Ishikawa (cell line): ENCODE measurements at regions not wholly inside any gene's neighbourhood (a gene's known extent, or its start where the extent isn't known, plus 50 kb on each side); places are given as distances from the start of the nearest gene placed in this dataset.

Experiments
- CEBPB ChIP-seq: IDR thresholded peaks from 2 replicates; pipeline ENCODE4 v1.6.1; 2012
- CREB1 ChIP-seq: IDR thresholded peaks from 2 replicates; pipeline ENCODE4 v1.6.1; 2012; ENCODE audit warnings: low read depth
- EGR1 ChIP-seq: IDR thresholded peaks from 2 replicates; pipeline ENCODE4 v1.6.1; 2012
- EP300 ChIP-seq: IDR thresholded peaks from 2 replicates; pipeline ENCODE4 v1.6.1; 2012; ENCODE audit warnings: borderline replicate concordance
- FOXM1 ChIP-seq: IDR thresholded peaks from 2 replicates; pipeline ENCODE4 v1.6.1; 2012; ENCODE audit warnings: low read depth, borderline replicate concordance
- NFIC ChIP-seq: IDR thresholded peaks from 2 replicates; pipeline ENCODE4 v1.6.1; 2012
- TAF1 ChIP-seq: IDR thresholded peaks from 2 replicates; pipeline ENCODE4 v1.6.1; 2012; ENCODE audit warnings: low read depth, mild to moderate bottlenecking
- TCF12 ChIP-seq: IDR thresholded peaks from 2 replicates; pipeline ENCODE4 v1.6.1; 2012; ENCODE audit warnings: low read depth
- TEAD4 ChIP-seq: IDR thresholded peaks from 2 replicates; pipeline ENCODE4 v1.6.1; 2012
- USF1 ChIP-seq: IDR thresholded peaks from 2 replicates; pipeline ENCODE4 v1.6.1; 2012
- YY1 ChIP-seq: IDR thresholded peaks from 2 replicates; pipeline ENCODE4 v1.6.1; 2012; ENCODE audit warnings: low read depth
- TF ChIP-seq, protein P1 (sequence below): IDR thresholded peaks from 2 replicates; pipeline ENCODE4 v1.6.1; 2012

DNA sequence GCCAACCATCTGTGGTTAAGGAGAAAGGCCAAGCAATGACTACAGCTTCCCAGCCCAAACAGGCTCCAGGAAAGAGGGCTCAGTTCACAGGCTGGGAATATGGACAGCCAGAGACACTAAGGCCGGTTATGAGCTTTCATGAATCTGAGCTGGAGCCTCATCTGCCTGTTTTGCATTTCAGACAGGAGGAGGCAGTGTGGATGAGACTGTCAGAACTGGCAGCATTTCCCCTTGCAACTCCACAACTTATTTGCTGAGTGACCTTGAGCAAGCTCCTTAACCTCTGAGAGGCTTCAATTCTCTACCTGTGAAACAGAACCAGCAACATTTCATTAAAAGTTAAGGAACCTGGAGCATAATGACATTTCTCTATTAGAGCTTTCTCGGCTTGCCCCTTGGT lies 264.0 kb downstream of the ETS1 start:
- TF ChIP-seq CREB1 = no peak
- no peak for TF ChIP-seq EGR1
- no peak for TF ChIP-seq EP300
- no peak for TF ChIP-seq USF1
- TF ChIP-seq NFIC = no peak
- TF ChIP-seq YY1 = no peak
- no peak for TF ChIP-seq CEBPB
- TF ChIP-seq, protein P1, sequence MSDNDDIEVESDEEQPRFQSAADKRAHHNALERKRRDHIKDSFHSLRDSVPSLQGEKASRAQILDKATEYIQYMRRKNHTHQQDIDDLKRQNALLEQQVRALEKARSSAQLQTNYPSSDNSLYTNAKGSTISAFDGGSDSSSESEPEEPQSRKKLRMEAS = no peak
- TF ChIP-seq TAF1 = no peak
- no peak for TF ChIP-seq FOXM1
- TF ChIP-seq TCF12 = no peak
- TF ChIP-seq TEAD4 = no peak
